HFFc6 (cell line): ENCODE measurements at regions not wholly inside any gene's neighbourhood (a gene's known extent, or its start where the extent isn't known, plus 50 kb on each side); places are given as distances from the start of the nearest gene placed in this dataset.

Experiments used
- DNase-seq: peaks from one replicate; pipeline ENCODE4 v3.0.0-alpha.2; 2018
- H3K27ac Mint-ChIP-seq: 2 replicates; pipeline ENCODE4 v1.8.0; 2020; ENCODE audit warnings: mild to moderate bottlenecking, mixed read lengths
- H3K27me3 Mint-ChIP-seq: 2 replicates; pipeline ENCODE4 v1.8.0; 2021; ENCODE audit warnings: mild to moderate bottlenecking, moderate library complexity, mixed read lengths; ENCODE audit not compliant: insufficient read depth
- H3K36me3 Mint-ChIP-seq: 2 replicates; pipeline ENCODE4 v1.8.0; 2021; ENCODE audit warnings: low read depth, mixed read lengths
- H3K4me1 Mint-ChIP-seq: 2 replicates; pipeline ENCODE4 v1.8.0; 2020; ENCODE audit warnings: low read depth, mixed read lengths
- H3K4me3 Mint-ChIP-seq: 2 replicates; pipeline ENCODE4 v1.8.0; 2020; ENCODE audit warnings: mild to moderate bottlenecking, moderate library complexity, mixed read lengths
- H3K9me3 Mint-ChIP-seq: 2 replicates; pipeline ENCODE4 v1.8.0; 2020; ENCODE audit warnings: mild to moderate bottlenecking, mixed read lengths
- CTCF ChIP-seq: fragments of 200-600 bp; sonication (generic); IDR thresholded peaks from 2 replicates; pipeline ENCODE4 v1.5.0; 2021; ENCODE audit warnings: antibody characterized with exemption, mild to moderate bottlenecking

- Mint-ChIP-seq H3K27me3 (peaks cover 21% of the 10 kb centered on the region), H3K9me3 (no peaks in the 10 kb centered on the region), H3K4me1 (peaks cover 10% of the 10 kb centered on the region), H3K36me3 (no peaks in the 10 kb centered on the region), H3K4me3 (no peak overlapping the region), H3K27ac (no peak overlapping the region)
- DNase-seq = no peak
- no peak for TF ChIP-seq CTCF
These were observed 84.4 kb upstream of the ETV6 start for GRCh38 chr12:11564984-11565651.

GRCh38 chr12:11565752-11566151 is 83.7 kb upstream of the ETV6 start:
- no peak overlapping the region for H3K27ac Mint-ChIP-seq
- H3K36me3 Mint-ChIP-seq = no peaks in the 10 kb centered on the region
- peaks cover 24% of the 10 kb centered on the region for H3K27me3 Mint-ChIP-seq
- peaks cover 10% of the 10 kb centered on the region for H3K4me1 Mint-ChIP-seq
- H3K4me3 Mint-ChIP-seq = no peak overlapping the region
- no peak for TF ChIP-seq CTCF
- no peak for DNase-seq
- no peaks in the 10 kb centered on the region for H3K9me3 Mint-ChIP-seq

GRCh38 chr12:11568155-11568761 is 81.2 kb upstream of the ETV6 start:
- TF ChIP-seq CTCF = no peak
- Mint-ChIP-seq H3K27me3 (peaks cover 22% of the 10 kb centered on the region), H3K4me1 (no peaks in the 10 kb centered on the region), H3K4me3 (no peak overlapping the region), H3K9me3 (no peaks in the 10 kb centered on the region), H3K36me3 (no peaks in the 10 kb centered on the region), H3K27ac (no peak overlapping the region)
- DNase-seq = no peak

GRCh38 chr12:11568762-11569478 is 80.6 kb upstream of the ETV6 start:
- TF ChIP-seq CTCF = no peak
- 0 out of 2 replicates have a peak, but pooled peaks cover 1% of the 10 kb centered on the region for H3K36me3 Mint-ChIP-seq
- no peak overlapping the region for H3K27ac Mint-ChIP-seq
- peaks cover 19% of the 10 kb centered on the region for H3K27me3 Mint-ChIP-seq
- peaks cover 1% of the 10 kb centered on the region; the same call in 1 of the 2 replicates for H3K9me3 Mint-ChIP-seq
- no peaks in the 10 kb centered on the region for H3K4me1 Mint-ChIP-seq
- no peak for DNase-seq
- no peak overlapping the region for H3K4me3 Mint-ChIP-seq

GRCh38 chr12:11569716-11570115 is 79.8 kb upstream of the ETV6 start:
- no peak for DNase-seq
- no peak for TF ChIP-seq CTCF
- 0 out of 2 replicates have a peak, but pooled peaks cover 4% of the 10 kb centered on the region for H3K36me3 Mint-ChIP-seq
- H3K4me3 Mint-ChIP-seq = no peak overlapping the region
- peaks cover 5% of the 10 kb centered on the region; the same call in 1 of the 2 replicates for H3K9me3 Mint-ChIP-seq
- no peak overlapping the region for H3K27ac Mint-ChIP-seq
- no peaks in the 10 kb centered on the region for H3K4me1 Mint-ChIP-seq
- H3K27me3 Mint-ChIP-seq = peaks cover 19% of the 10 kb centered on the region
